ENCODE measurements at regions not wholly inside any gene's neighbourhood (a gene's known extent, or its start where the extent isn't known, plus 50 kb on each side); places are given as distances from the start of the nearest gene placed in this dataset.
"Not testable (repeated sequence)": the region's sequence is repeated elsewhere in the genome, so short reads cannot be mapped to it uniquely, and the experiment has no call there.

DNA sequence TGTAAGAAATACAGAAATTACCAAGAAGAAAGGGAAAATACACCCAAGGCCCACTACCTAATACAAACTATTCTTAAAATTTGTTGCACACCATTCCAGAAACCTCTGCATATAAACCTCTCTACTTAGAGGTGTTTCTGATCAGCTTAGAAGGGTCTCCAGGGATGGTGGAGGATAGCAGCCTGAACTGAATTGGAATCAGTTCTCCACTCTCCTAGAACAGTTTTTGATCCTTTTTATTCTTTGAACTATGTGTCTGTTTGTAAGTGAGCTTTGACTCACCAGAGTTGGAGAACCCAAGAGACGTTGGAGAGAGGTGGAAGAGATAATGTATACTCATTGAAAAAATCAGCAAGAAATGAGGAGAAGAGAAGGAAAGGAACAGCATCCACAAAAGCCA lies 96.6 kb upstream of the OTUD4 start:
- DNase-seq: no peak
- no peak for TF ChIP-seq GATA1 (IDR thresholded peaks at IDR 0.05; ENCODE audit: low read depth, low read length)
- TF ChIP-seq POLR2A (IDR thresholded peaks at IDR 0.05; ENCODE audit: low read length): no peak

DNA sequence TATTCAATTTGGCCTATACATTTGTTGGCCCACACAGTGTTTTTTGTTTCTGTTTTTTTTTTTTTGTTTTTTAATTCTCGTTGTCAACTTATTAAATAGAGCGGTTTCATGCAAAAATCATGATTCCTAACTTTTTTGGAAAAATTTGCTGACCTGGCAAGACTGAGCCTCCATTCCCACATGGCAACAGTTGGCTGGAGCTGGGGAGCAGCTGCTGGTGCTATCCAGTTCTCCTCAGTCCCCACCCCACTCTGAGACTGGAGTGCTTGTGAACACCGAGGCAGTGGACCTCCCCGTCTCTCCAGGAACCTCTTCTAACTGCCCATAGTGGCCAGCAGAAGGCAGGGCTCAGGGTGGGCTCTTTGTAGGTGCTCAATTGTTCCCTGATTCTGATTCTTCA lies 95.7 kb upstream of the OTUD4 start:
- no peak for DNase-seq
- TF ChIP-seq POLR2A (IDR thresholded peaks at IDR 0.05; ENCODE audit: low read length) (no peak), GATA1 (IDR thresholded peaks at IDR 0.05; ENCODE audit: low read depth, low read length) (no peak)

DNA sequence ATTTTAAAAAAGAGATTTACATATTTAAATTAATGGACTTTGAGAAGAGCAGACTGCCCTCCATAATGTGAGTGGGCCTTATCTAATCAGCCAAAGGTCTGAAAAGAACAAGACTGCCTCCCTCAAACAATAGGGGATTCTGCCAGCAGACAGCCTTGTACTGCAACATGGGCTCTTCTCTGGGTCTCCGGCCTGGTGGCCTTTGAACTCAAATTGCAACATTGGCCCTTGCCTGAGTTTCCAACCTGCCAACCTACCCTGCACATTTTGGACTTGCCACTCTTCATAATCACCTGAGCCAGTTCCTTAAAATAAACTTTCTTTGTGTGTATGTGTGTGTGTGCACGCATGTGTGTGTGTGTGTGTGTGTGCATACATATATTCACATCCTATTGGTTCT lies 90.8 kb upstream of the OTUD4 start:
- DNase-seq: no peak
- TF ChIP-seq GATA1 (IDR thresholded peaks at IDR 0.05; ENCODE audit: low read depth, low read length) (no peak), POLR2A (IDR thresholded peaks at IDR 0.05; ENCODE audit: low read length) (no peak)

DNA sequence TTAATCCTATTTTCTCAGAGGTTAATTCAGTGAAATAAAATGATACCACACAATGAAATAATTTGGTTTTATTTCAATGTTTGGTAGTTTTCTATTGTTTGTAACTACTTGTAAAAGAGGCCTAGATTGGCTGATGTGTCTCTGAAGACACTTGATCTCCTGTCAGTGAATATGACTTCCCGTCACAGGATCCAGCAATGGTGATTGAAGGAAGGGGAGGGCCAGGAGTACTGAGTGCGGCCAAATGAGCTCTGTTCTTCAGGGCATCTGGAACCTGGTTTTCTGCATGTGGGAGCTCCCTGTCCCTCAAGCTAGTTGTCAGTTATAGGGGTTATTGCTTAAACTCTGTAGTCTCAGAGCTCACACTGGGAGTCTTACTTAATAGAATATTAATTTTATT lies 86.5 kb upstream of the OTUD4 start:
- DNase-seq: no peak
- TF ChIP-seq POLR2A (IDR thresholded peaks at IDR 0.05; ENCODE audit: low read length): no peak

DNA sequence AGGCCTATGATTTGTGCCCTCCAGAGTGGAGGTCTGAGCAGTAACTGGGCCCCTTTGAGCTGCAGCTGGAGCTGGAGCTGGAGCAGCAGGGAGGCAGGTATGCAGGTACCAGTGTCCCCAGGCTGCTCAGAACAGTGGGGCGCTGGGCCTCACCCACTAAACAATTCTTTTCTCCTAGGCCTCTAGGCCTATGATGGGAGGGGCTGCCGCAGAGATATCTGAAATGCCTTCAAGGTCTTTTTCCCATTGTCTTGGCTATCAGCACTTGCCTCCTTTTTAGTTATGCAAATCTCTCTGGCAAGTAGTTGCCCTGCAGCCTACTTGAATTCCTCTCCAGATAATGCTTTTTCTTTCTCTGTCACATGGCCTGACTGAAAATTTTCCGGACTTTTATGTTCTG lies 79.7 kb upstream of the OTUD4 start:
- DNase-seq: no peak
- TF ChIP-seq GATA1 (IDR thresholded peaks at IDR 0.05; ENCODE audit: low read depth, low read length): no peak
- TF ChIP-seq POLR2A (IDR thresholded peaks at IDR 0.05; ENCODE audit: low read length): no peak

DNA sequence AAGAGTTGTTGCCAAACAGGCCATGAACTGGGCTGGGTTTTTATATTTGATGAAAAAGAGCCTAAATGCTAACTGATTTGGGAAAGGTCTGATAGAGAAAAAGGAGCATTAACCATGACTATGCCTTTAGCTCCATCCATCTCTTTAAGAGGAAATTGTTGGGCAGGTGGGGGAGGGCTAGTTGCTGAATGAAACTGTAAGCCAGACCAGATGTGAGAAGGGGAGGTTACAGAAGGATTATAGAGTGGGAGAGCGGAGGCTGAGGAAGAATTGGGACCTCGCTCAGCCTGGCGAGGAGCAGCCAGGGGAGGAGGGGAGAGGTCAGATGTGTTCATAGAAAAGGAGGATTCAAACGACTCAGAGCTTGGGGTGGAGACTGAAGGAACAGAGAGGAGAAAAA lies 74.9 kb upstream of the OTUD4 start:
- DNase-seq: not testable (repeated sequence)

DNA sequence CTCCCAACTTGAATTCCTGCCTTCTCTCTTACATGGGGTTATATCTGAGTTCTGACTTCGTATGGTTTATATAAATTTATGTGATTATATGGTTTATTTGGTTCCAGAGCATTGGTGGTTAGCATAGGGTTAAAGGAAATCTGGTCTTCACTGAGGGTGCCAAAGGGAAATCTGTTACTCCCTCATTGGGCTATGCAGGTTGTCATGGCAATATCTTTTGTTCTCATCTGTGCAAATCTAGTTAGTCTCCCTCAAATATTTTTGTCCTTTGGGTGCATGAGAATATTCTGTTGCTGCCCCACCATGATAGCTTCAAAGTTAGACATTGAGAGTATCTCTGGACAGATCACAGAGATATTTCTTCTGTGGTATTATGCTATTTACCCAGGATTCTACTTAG lies 71.8 kb upstream of the OTUD4 start:
- TF ChIP-seq POLR2A (IDR thresholded peaks at IDR 0.05; ENCODE audit: low read length) (no peak), GATA1 (IDR thresholded peaks at IDR 0.05; ENCODE audit: low read depth, low read length) (no peak)
- DNase-seq: no peak

DNA sequence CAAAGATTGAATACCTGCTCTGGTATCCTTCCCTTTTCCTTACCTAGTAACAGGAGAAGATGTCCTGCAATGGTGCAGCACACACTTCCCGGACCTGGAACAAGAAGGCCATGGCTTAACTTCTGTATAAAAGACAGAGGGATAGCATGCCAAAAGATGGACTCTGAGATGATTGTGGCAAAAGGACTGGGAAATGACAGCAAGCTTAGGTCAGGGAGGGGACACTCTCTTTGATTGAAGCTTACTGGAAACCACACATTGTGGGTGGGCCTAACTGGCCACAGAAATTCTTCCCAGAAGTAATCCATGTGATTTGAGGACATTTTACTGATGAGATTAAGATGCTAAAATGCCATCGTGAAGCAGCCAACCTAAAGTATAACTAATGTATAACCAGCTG lies 71.0 kb upstream of the OTUD4 start:
- TF ChIP-seq GATA1 (IDR thresholded peaks at IDR 0.05; ENCODE audit: low read depth, low read length) (no peak), POLR2A (IDR thresholded peaks at IDR 0.05; ENCODE audit: low read length) (no peak)
- no peak for DNase-seq

DNA sequence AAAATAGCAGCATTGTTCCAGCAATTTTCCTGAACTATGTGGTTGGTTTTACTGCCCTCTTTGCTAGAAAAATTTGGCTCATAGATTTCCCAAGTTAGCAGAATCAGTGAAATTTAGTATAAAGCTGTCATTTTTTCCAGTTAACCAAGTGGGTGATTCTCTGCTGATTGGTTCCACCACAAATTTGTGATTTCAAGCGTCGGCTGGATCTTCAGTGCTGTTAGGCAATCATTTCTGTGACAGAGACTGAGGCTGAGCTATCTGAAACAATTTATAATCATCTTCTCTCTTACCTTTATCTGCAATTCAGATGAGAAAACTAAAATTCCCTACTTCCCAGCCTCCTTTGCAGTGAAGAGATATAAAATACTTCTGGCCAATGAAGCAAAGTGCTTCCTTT lies 68.6 kb upstream of the OTUD4 start:
- TF ChIP-seq POLR2A (IDR thresholded peaks at IDR 0.05; ENCODE audit: low read length) (no peak), GATA1 (IDR thresholded peaks at IDR 0.05; ENCODE audit: low read depth, low read length) (no peak)
- no peak for DNase-seq

DNA sequence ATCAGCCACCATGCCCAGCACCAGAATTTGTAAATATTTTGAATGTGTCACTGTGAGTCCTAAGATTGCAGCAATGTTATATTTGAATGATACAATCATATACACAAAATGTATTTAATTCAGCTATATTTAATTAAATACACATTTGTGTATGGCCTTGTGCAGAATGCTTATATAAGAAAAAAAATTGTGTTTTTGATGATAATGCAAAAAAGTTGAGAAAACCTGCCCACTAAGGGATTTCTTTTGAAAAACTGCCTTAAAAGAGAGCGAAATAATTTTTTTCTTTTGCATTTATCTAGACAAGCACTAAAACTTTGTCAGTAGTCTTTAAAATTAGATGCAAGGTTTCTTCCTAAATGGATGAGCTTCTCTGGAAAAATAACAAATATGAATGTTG lies 68.1 kb upstream of the OTUD4 start:
- TF ChIP-seq POLR2A (IDR thresholded peaks at IDR 0.05; ENCODE audit: low read length): no peak
- no peak for TF ChIP-seq GATA1 (IDR thresholded peaks at IDR 0.05; ENCODE audit: low read depth, low read length)
- DNase-seq: no peak

DNA sequence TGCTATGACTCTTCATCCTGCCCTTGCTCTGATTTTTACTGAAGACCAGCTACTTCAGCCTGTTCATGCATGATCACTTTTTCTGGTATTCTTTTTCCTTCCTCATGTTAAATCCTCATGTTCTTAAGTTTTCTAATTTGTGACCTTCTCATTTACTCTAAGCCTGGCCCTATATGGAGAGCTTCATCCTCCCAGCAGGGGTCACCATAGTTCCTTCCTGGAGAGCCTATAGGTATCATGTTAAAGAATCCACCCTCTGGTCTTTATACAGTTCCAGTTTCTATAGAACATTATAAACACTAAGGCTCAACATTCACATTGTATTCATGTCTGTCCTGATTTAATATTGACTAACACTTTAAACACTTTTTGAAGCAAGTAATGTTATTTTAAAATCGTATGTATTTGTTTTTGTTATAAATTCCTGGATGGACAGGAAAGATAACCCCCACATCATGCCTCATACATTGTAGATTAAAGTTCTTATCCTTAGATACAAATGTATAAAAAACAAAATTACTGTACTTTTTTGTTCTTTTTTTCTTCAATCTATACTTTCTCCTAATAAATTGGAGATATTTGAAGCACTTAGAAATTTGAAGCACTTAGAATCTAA lies 53.8 kb upstream of the OTUD4 start:
- TF ChIP-seq POLR2A (IDR thresholded peaks at IDR 0.05; ENCODE audit: low read length) (no peak), GATA1 (IDR thresholded peaks at IDR 0.05; ENCODE audit: low read depth, low read length) (no peak)
- DNase-seq: peak; percentile 61 to 72

DNA sequence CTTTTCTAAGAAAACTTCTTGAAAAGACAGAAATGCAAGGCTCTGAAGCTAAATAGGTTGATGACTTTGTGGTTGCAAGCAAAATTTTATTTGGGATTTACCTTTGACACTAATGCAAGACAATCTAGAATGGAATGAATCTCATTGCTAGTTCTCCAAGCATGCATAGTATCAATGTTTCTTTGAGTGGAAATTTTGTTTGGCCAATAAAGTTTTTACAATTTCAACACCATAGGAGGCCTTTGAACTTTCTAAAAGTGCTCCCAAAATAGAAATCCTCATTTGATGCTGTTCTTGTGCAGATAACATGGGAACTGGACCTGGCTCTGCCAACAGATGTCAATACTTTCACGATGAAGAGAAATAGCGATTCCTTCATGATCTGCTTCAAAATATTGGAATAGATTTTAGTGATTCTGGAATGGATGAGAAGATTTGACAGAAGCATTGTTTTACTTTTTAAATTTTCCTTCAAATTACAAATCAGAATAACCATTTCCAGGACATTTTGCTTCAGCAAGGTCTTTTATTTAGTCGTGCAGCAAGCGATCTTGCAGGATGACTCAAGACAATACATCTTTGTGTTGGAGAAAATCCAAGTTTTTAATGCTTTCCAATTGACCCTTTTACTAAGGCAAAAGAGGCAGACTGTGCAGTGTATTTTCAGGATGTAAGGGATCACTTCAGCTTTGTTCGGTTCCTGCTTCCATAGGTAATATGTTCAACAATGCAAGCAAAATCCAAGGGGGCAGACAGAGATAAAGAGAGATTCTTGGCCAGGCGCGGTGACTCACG lies 51.7 kb upstream of the OTUD4 start:
- no peak for TF ChIP-seq POLR2A (IDR thresholded peaks at IDR 0.05; ENCODE audit: low read length)
- TF ChIP-seq GATA1 (IDR thresholded peaks at IDR 0.05; ENCODE audit: low read depth, low read length): no peak
- no peak for DNase-seq

DNA sequence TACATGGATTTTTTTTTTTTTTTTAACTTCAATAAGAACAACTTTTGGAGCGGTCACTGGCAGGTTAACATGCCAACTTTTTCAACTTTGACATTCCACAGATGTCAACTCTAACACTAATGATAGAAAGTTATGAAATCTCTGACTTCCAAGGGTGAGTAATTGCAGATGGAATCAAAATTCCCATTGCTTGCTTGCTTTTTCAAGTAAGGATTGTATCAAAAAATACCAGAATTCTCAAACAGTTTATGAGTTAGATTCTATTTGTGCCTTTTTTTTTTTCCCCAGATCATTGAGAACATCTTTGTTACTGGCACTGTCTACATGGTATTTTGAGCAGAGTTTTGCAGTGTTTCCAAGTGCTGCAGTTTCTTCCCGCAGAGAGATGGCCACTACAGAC lies 50.3 kb upstream of the OTUD4 start:
- no peak for TF ChIP-seq POLR2A (IDR thresholded peaks at IDR 0.05; ENCODE audit: low read length)
- no peak for TF ChIP-seq GATA1 (IDR thresholded peaks at IDR 0.05; ENCODE audit: low read depth, low read length)
- DNase-seq: no peak
